GM04503 (cell line): ENCODE measurements at regions not wholly inside any gene's neighbourhood (a gene's known extent, or its start where the extent isn't known, plus 50 kb on each side); places are given as distances from the start of the nearest gene placed in this dataset.

ENCODE experiments used
- DNase-seq: peaks from one replicate; pipeline ENCODE4 v3.0.0-alpha.2; 2012; ENCODE audit warnings: low read depth

DNA sequence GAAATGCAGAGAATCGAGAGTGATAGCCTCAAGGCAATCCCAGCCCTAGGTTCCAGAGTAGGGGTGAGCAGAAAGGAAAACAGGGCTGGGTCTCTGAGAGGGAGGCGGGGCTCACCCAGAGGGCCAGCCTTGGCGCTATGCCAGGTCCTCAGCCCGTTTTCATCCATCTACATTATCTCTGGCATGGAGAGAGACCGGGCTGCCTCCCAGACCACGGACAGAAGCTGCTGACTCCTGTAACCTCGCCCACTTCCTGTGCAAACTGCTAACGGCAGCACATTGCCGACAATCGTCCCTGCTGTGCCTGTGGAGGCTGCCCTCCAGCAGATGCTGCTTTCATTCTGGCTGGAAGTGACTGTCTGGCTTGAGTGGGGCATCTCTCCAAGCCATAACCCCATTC, 569.1 kb downstream of the NPHP4 start:
- no peak for DNase-seq

DNA sequence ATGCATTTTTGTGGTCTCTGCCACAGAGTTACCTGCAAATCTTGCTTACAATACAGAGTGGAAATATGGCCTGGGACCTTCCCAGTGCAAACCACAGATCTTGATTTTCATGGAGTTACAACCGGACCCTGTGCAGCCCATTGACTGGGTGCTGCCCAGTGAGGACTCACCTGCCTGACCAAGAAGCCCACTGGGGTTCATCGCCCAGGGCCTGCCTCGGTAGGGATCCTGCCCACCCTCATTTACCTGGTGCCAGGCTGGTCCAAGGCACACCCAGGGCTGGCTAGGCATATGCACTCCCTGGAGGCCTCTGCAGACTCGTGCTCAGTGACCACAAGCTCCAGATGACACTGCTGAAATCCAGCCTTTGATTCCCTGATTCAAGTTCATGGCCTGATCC, 572.7 kb downstream of the NPHP4 start:
- no peak for DNase-seq

DNA sequence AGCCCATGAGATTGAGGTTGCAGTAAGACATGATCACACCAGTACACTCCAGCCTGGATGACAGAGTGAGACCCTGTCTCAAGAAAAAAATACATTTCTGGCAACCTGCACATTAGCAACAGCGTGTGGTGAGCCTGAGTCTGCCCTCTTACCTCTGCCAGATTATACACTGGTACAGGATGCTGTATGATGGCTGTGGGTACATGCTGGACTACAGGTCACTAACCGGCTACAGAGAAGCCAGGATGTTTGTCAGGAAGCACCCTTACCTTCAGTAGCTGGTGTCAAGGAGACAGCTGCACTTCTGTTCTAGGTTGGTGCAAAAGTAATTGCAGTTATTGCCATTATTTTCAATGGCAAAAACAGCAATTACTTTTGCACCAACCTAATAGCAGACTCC, 575.7 kb downstream of the NPHP4 start:
- no peak for DNase-seq

DNA sequence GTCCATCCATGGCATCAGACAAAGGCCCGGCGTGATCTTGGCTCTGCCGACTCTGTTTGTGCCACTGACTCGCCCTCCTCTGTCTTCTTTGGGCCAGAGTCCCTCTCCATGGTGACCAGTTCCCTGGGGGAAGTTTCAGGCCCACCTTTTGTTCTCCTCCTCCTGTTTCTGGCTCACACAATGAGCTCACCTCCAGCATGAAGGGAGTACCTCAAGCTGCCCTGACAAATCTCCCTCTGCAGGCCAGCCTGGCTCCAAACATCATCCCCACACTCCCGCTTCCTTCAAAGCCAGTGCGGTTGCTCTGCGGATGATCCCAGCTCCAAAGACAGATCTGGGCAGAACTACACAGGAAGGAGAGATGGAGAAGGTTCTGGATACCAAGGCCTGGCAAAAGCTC, 576.6 kb downstream of the NPHP4 start:
- DNase-seq = no peak

DNA sequence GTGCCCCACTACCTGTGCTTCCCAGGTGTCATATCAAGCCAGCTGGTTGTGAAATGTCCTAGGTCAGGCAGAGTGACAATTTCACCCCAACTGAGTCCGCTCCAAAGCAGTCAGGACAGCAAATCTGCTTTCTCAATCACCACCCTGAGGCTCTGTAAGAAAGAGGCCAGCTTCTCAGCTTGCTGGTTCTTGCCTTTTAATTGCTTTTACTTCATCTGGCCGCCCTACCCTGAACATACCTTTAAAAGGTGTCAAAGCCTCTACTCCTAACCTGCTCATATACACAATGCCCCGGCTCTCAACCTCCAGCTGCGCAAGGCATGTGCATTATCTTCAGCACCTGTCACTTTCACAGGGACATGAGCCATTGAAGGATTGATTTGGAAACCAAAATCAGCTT, 581.6 kb downstream of the NPHP4 start:
- DNase-seq = no peak

DNA sequence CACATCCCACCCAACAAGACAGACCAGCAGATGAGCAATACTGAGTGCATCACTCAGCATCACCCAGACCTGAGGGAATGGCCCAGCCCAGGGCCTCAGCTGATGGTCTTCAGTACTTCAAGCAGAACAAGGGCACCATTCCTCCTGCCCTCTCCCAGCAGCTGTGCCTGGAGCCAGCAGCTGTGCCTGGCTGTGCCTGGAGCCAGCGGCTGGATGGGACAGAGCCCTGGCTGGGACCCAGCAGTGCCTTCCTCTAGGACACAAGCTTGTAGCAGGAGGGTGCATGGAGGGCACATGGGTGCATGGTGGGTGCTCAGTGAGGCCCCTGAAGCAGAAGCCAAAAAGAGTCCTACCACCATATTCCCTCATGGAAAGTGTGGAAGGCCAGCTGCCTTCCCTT, 583.8 kb downstream of the NPHP4 start:
- no peak for DNase-seq

DNA sequence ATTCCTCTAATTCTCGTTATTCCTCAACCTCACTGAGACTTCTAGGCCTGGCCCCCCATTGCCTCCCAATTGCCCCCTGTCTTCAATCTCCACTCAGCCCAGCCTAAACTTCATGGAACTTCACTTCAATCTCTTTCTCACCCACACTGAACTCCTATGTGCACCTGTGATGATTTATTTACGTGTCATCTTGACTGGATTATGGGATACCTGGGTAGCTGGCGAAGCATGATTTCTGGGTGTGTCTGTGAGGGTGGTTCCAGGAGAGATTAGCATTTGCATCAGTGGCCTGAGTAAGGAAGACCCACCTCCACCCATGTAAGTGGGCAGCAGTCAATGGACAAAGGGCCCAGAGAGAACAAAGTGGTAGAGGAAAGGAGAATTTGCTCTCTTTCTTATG, 587.0 kb downstream of the NPHP4 start:
- no peak for DNase-seq

DNA sequence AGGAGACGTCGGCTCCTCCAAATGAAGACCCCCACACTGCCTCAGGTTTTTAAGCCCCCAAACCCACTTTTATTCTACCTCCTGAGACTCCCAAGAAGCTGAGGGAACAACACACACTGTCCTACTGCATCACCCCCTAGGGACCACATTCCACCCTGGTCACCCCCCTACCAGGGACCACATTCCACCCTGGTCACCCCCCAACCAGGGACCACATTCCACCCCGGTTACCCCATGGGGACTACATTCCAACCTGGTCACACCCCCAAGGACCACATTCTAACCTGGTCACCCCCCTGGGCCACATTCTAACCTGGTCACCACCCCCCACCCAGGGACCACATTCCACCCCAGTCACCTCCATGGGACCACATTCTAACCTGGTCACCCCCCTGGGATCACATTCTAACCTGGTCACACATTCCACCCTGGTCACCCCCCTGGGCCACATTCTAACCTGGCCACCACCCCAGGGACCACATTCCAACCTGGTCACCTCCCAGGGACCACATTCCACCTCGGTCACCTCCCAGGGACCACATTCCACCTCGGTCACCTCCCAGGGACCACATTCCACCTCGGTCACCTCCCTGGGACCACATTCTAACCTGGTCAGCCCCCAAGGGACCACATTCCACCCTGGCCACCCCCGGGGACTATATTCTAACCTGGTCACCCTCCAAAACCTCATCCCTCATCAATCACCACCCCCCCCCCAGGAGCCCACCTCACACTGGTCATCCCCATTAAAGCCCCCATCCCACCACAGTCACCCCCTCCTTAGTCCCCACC, 587.6 kb downstream of the NPHP4 start:
- DNase-seq = no peak

DNA sequence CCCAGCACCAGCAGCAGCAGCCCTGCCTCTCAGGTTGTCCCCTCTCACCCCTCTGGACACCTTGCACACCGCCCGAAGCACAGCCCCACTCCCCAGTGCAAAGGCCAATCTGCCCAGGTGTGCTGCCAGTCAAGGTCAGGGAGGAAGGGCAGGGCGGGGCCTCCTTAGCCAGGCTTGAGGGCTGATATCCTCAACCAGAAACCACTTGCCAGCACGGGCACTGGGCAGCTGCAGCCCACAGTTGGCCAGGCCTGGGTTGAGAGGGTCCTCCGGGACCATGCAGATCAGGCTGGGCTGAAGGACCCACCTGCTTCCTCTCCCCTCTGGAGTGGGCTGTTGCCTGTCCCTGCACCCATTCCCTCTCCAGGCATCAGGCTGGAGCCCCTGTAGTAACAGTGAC, 588.3 kb downstream of the NPHP4 start:
- no peak for DNase-seq

DNA sequence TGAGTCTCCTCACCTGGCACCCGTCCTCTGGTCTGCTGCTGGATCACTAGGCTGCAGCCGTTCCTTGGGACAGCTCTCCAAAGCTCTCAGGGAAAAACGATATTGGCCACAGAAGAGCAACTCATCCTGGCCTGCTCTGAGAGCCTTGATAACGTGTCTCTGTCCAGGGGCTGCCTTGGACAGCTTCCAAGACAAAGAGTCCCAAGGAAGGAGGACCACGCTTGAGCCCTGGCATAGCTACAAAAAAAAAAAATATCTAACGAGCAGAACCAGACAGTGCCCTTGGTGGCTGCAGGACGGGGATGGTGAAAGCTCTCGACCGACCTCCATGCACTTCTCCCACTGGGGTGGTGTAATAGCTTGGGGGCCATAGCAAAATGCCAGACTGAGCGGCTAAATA, 589.6 kb downstream of the NPHP4 start:
- no peak for DNase-seq

DNA sequence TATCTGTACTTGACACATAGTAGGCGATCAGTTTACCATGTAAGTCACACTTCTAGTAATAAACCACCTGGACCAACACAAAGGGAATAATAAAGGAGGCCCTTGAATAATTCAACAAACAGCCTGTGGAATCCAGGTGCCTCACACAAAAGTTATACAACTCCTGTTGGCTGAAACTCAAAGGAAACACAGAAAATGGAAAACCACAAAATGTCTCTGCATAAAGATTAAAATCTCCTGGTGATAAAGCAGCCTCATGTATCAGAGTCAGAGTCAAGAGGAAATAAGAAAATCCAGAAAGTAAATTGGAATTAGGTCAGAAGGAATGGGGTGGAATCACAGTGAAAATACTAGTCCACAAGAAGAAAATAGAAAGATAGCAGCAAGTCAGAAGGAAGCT, 592.5 kb downstream of the NPHP4 start:
- no peak for DNase-seq

DNA sequence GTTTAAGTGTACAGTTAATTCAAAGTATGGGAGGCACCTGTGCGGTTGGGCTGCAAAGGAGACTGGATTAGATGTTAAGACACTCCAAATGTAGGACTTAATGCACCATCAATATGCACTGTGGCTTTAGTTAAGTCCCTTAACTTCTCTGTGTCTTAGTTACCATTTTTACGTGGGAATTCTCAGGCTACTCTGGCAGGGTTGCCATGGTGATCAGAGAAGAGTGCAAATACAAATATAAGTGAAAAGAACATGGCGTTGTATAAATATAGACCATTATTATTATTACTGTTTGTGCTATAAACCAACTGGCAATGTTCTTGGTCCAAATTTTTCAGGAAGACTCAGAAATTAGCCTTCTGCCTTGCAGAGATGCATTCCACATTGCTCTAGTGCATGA, 595.6 kb downstream of the NPHP4 start:
- DNase-seq = no peak

DNA sequence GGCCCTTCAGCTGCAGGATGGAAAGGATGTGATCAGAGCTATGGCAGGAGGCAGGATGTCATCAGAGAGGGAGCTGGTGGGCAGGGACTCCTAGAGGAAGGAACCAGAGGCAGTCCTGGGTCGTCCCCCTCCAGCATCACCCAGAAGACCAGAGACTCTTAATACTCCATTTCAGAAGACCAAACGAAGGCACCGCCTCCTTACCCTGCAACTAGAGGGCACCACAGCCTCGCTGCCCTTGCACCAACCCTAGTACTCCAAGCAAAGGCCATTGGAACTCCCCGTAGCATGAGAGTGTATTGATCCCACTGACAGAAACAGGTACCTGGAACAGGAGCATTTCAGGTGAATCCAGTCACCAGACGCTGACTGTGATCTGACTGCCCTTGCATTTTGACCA, 598.1 kb downstream of the NPHP4 start:
- no peak for DNase-seq

DNA sequence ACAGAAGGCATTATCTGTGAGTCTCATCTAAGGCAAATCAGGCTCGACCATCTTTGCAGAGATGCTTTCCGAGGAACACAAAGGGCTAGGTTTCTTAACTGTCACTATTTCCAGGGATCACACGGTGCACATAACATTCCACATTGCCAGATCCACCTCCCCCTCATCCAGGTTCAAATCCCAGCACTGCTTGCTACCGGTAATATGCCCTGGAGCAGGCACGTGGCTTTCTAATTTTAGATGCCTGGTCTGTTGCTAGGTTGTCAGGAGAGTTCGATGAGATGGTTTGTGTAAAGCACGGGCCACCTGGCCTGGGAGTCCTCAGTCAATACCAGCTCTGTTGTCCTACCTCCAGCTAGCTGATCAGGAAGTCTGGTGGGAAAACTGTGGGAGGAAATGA, 598.6 kb downstream of the NPHP4 start:
- no peak for DNase-seq

DNA sequence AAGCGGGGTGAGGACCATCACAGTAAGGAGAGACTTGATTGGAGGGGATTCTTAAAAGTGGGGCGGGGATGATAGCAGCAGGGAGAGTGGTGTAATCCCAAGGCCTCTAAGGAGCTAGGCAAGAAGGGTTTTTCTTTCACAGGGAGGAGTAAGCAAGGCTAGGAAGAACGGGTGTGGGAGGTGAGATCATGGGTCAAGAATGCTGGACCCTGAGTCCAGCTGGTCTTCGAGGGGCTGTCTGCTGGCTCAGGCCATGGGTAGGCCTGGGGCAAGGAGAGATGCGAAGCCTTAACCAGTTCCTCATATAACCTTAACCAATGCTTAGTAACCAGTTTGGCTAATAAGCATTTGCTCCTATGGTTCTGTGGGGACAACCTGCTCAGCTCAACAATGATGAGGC, 599.1 kb downstream of the NPHP4 start:
- no peak for DNase-seq

DNA sequence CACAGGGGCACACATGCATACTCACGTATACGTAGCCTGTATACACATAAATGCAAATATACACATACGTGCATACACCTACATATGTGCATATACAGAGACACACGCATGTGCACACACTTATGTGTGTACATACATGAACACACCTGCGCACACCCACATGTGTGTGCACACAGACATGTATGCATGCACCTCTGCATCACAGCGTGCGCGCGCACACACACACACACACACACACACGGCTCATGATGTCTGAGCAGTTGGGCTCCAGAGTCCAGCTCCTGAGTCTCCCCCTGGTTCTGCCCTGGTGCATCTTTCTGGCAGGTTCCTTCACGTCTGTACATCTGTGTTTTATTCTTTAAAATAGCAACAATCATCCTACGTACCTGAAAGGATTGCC, 600.5 kb downstream of the NPHP4 start:
- no peak for DNase-seq

DNA sequence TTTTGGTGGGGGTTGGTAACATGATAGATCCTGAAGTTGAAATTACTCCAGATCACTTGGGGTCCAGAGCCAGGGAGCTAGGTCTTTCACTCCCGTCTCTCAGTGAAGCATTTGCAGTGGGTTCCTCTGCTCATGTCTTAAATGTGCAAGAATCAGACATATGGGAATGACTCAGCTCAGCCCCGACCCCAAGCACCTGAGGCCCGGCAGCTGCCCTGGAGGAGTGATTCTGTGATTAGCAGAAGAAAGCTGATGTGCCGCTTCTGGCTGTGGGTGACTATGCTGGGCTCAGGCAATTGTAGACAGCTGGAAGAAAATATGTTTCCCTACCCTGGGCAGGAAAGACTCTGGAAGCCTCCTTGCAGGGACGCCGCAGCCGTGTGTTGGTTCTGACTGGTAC, 601.7 kb downstream of the NPHP4 start:
- no peak for DNase-seq

DNA sequence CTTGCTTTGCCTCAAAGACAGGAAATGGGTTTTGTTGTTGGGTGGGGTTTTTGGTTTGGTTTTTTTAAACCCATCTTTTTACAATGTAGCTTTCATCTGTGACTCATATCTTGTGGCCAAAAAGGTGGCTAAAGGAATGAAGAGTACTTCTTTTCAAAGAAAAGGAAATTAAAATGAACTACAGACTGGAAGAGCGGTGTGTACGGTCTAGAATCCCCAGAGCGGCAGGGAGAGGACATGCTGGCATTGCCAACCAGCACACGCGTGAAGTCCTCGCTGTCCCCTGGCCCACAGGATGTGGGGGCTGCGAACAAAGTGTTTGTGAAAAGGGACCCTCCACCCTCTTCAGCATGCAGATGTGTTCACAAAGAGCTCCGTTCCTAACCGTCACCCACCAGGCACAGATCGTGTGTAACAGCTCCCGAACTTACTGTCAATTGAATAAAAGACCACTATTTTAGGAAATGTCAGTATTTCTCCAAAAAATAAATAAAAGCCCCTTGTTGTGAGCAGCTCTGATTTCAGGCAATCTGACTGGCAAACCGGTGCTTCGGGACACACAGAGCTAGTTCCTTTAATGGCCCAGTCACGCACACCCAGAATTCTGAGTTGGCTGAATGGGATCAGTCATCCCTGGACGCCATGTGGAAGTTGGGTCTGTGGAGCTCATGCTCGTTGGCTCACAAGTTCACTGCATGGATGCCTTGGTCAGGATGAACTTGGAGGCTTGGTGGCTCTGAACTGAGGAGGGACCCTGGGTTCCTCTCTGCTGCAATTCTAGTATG, 602.9 kb downstream of the NPHP4 start:
- DNase-seq = no peak

DNA sequence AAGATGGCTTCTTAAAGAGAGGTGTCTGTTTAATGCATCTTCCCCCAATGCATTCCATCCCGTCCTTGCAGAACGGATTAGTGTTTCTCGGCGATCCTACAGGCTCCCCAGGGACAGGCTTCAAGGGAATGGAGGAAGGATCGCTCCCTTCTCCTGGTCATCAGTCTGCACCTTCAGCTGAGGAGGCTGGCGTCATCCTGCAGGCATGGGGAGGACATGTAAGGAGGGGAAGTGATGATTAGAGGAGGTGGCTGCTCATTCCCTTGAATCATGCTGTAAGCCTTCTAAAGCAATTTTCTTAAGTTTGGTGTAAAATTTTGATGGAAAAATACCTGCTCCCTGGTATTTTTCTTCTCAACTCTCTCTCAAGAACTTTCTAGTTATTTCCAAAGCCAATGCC, 603.6 kb downstream of the NPHP4 start:
- no peak for DNase-seq

DNA sequence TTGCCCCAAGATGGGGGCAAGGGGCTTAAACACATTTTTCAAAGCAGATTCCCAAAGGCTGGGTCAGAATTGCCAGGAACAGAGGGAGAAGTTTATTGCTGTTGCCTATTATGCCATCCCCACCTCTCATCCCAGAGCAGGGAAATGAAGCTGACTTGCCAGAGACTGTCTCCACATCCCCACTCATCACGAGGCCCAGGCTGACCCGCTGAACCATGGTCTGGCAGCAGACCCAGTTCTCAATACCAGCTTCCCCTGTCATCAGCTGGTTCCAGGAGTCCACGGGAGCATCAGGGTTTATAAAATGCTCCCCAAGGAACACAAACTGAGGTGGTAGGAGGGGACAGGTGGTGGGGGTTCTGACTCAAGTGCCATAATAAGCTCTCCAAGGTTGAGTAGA, 605.9 kb downstream of the NPHP4 start:
- no peak for DNase-seq

DNA sequence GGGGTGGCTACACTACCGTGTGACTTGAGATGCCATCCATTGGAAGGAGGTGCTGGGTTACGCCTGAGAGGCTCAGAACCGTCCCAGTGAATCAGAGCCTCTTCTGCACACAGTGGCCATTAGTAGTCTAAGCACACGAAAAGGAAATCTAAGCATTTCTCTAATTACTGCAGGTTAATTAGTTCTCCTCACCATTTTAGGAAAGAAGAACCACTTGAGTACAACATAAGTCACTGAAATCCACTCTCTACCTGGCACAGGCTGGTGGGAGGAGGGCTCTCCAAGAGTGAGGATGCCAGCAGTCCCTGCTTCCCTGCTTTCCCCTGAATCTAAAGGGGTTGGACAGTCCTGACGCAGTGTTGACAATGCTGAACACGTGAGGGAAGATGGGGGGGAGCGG, 606.3 kb downstream of the NPHP4 start:
- DNase-seq = no peak

DNA sequence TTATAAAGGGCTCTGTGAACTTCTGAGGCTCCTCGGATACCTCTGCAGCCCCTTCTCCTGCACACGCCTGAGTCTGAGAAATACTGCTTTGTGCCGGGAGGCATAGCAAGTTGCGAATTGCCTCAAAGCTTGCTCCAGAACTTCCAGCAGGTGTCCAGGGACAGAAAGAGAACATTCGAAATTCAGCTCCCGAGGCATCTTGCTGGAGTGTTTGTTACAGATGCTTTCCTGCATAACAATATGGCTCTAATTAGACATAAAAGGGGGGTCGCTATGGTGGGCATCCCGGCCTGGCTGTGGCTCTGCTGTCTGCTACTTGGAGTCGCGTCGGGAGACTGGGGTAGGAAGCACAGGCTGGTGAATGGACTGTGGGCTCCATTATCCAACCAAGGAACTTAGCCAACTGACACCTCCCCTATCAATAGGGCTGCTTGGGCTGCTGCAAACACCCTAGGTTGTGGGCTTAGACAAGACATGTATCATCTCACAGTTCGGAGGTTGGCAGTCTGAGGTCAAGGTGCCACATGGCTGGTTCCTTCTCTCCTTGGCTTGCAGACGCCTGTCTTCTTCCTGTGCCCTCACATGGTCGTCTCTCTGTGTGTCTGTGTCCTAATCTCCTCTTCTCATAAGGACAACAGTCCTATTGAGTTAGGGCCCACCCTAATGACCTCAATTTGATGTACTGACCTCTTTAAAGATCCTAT, 607.0 kb downstream of the NPHP4 start:
- DNase-seq = no peak

DNA sequence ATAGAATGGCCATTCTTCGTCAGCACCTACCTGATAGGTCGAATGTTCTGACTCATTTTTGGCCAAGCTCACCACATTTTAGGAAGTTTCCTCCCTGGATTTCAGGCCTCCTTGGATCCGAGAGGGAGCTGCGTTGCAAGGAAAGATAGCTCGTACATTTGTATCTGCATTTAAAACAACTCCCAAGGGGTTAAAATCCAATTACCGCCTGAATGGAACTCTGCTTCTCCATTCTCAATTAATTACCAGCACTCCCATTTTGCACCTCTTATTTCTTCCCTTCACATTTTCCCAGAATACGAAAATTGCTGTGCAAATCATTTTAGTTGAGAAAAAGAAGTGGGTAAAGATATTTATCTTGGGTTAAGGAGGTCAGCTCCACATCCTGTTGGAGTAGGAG, 610.7 kb downstream of the NPHP4 start:
- no peak for DNase-seq
